Esophagus squamous epithelium (tissue), 5 donors: ENCODE measurements at regions not wholly inside any gene's neighbourhood (a gene's known extent, or its start where the extent isn't known, plus 50 kb on each side); places are given as distances from the start of the nearest gene placed in this dataset.

Experiments used
- DNase-seq: peaks from one replicate; lab custom pipeline; 2025; lab: John Stamatoyannopoulos, UW
- H3K27ac ChIP-seq, 4 donors: fragments of 200-600 bp; sonication (generic); one replicate each; pipeline ENCODE4 v1.5.1; 2016 to 2019; ENCODE audit warnings: mild to moderate bottlenecking in 1 of 4
- H3K27me3 ChIP-seq, 4 donors: fragments of 200-600 bp; sonication (generic); 1 replicate in 3 of 4; 2 replicates in 1 of 4; pipeline versions ENCODE4 v1.5.1 to v1.6.0; 2017 to 2021; ENCODE audit warnings: antibody characterized with exemption in 1 of 4
- H3K36me3 ChIP-seq, 3 donors: fragments of 200-600 bp; sonication (generic); one replicate each; pipeline ENCODE4 v1.5.1; 2016 to 2019
- H3K4me1 ChIP-seq, 3 donors: fragments of 200-600 bp; sonication (generic); one replicate each; pipeline ENCODE4 v1.5.1; 2017 to 2019
- H3K4me3 ChIP-seq, 4 donors: fragments of 200-600 bp; sonication (generic); 1 replicate in 3 of 4; 2 replicates in 1 of 4; pipeline ENCODE4 v1.5.1; 2016 to 2019; ENCODE audit warnings: mild to moderate bottlenecking in 2 of 4, moderate library complexity in 1 of 4
- H3K9me3 ChIP-seq, 3 donors: fragments of 200-600 bp; sonication (generic); one replicate each; pipeline ENCODE4 v1.5.1; 2016 to 2019
- CTCF ChIP-seq, 6 experiments: fragments of 450-650 bp in 4 of 6; fragments of 200-600 bp in 2 of 6; sonication (generic) in 2 of 6; IDR thresholded peaks; one replicate each; pipeline ENCODE4 v1.5.1; 2016 to 2019; ENCODE audit warnings: antibody characterized with exemption in 6 of 6, mild to moderate bottlenecking in 4 of 6, moderate library complexity in 4 of 6
- POLR2A ChIP-seq, 4 donors: fragments of 450-650 bp; IDR thresholded peaks; one replicate each; pipeline ENCODE4 v1.6.1; 2017; ENCODE audit warnings: antibody characterized with exemption in 4 of 4, mild to moderate bottlenecking in 4 of 4, moderate library complexity in 3 of 4
- WGBS, 2 donors: methylation state at CpG; one replicate each; pipeline ENCODE4 v1.1.5; 2018; 5-methylcytosine and 5-hydroxymethylcytosine counted together
- intact Hi-C: fragments of 100-400 bp; cut with DNase I; formaldehyde crosslinking; loops from one replicate; pipeline ENCODE4 v1.15.0; 2022
- donor health status: DM: yes; HTN: yes; CAD: no.

DNA sequence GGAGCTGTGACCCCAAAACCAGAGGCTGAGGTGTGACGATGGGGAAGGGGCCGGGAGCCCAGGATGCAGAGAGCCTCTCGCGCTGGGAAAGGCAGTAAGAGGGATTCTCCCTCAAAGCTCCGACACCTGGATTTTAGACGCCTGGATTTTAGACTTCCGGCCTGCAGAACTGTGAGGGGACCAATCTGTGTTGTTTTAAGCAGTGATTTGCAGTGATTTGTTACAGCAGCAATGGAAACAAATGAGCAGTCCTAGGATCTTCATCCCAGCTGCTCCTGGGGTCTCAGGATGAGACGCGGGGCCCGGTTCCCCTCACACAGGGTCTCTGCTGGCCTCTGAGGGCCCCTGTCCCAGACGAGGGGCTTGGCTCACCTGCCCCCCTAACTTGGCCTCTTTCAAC is 365.5 kb downstream of the THBS2 start:
- intact Hi-C loops = no loop called here
- peaks cover 0 to 24% (median 0%) of the 10 kb centered on the region in 4 donors for H3K27me3 ChIP-seq
- H3K4me3 ChIP-seq = no peak overlapping the region
- H3K36me3 ChIP-seq = no peaks in the 10 kb centered on the region
- no peak overlapping the region for H3K27ac ChIP-seq
- H3K9me3 ChIP-seq = no peaks in the 10 kb centered on the region
- 72 to 95% methylated on average over 6 to 9 of the region's 11 CpGs for WGBS, 2 donors
- DNase-seq = no peak
- TF ChIP-seq POLR2A (IDR thresholded peaks at IDR 0.05) (no peak), CTCF (IDR thresholded peaks at IDR 0.05) (no peak)
- H3K4me1 ChIP-seq = peaks cover 0 to 7% (median 3%) of the 10 kb centered on the region in 3 donors

- no peaks in the 10 kb centered on the region for H3K36me3 ChIP-seq
- peaks cover 0 to 7% (median 3%) of the 10 kb centered on the region in 3 donors for H3K4me1 ChIP-seq
- no peak for DNase-seq
- H3K9me3 ChIP-seq = no peaks in the 10 kb centered on the region
- TF ChIP-seq CTCF (IDR thresholded peaks at IDR 0.05) = no peak
- TF ChIP-seq POLR2A (IDR thresholded peaks at IDR 0.05) = no peak
- 78 to 82% methylated on average over 9 to 10 of the region's 10 CpGs for WGBS, 2 donors
- H3K27ac ChIP-seq = no peak overlapping the region
- peaks cover 0 to 29% (median 0%) of the 10 kb centered on the region in 4 donors for H3K27me3 ChIP-seq
- no peak overlapping the region for H3K4me3 ChIP-seq
- intact Hi-C loops = no loop called here
These were observed 366.0 kb downstream of the THBS2 start for GRCh38 chr6:168887621-168888020.

- H3K27ac ChIP-seq = no peak overlapping the region
- H3K9me3 ChIP-seq = no peaks in the 10 kb centered on the region
- peaks cover 0 to 7% (median 3%) of the 10 kb centered on the region in 3 donors for H3K4me1 ChIP-seq
- DNase-seq = no peak
- no peaks in the 10 kb centered on the region for H3K36me3 ChIP-seq
- intact Hi-C loops = no loop called here
- no peak overlapping the region for H3K4me3 ChIP-seq
- WGBS, 2 donors = 77 to 85% methylated on average over 11 to 12 of the region's 12 CpGs
- no peak for TF ChIP-seq POLR2A (IDR thresholded peaks at IDR 0.05)
- no peak for TF ChIP-seq CTCF (IDR thresholded peaks at IDR 0.05)
- peaks cover 0 to 35% (median 0%) of the 10 kb centered on the region in 4 donors for H3K27me3 ChIP-seq
These were observed 366.7 kb downstream of the THBS2 start for GRCh38 chr6:168886964-168887363.

DNA sequence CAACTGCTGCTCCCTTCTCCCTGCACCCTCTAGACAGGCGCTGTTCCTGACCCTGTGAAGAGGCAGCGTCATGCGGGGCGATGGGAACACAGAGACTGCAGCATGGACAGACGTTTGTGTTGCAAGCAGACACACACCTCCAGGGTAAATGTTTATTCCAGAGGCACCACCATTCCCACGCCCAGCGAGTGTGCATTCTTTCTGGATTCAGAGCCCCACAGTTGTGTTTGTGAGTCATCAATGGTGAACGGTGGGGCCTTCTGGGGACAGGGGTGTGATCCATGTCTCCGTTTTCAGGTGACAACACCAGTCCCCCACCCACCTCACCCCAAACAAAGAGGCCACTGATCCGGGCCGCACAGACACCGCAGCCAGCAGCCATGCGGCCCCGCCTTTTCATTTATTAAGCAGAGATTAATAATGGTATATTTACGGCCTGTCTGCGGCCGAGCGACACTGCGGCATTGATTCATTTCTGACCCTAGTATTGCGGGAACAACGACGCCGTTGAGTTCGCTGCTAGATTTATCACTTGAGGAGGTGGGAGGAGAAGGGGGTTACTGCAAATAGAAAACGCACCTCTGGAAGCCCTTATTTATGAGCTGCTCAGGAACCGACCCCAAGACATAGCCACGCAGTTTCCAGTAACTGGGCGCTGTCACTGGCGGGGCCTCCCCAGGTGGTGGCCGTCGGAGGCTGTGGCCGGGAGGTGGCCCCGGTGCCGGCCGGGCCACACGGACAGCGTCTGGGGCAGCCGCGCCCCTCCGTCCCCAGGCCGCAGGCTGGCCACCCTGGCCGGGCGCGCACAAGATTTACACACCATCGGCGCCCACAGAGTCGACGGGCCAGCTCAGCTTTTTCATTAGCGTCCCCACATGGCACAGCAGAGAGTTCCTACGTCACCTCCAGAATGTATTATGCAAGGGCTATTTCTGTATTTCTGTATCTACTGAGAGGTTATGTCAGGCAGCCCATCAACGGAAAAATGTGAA is 367.6 kb downstream of the THBS2 start:
- no peak for TF ChIP-seq CTCF (IDR thresholded peaks at IDR 0.05)
- TF ChIP-seq POLR2A (IDR thresholded peaks at IDR 0.05) = no peak
- no peak overlapping the region for H3K27ac ChIP-seq
- peaks cover 0 to 41% (median 0%) of the 10 kb centered on the region in 4 donors for H3K27me3 ChIP-seq
- no peaks in the 10 kb centered on the region for H3K36me3 ChIP-seq
- H3K4me3 ChIP-seq = no peak overlapping the region
- peaks cover 0 to 7% (median 3%) of the 10 kb centered on the region in 3 donors for H3K4me1 ChIP-seq
- 81% methylated on average over 25 to 26 of the region's 51 CpGs for WGBS, 2 donors
- intact Hi-C loops = no loop called here
- H3K9me3 ChIP-seq = no peaks in the 10 kb centered on the region
- no peak for DNase-seq

- Histone ChIP-seq H3K36me3 (no peaks in the 10 kb centered on the region), H3K9me3 (no peaks in the 10 kb centered on the region), H3K4me3 (no peak overlapping the region), H3K27ac (no peak overlapping the region), H3K27me3 (peaks cover 0 to 45% (median 0%) of the 10 kb centered on the region in 4 donors), H3K4me1 (peaks cover 0 to 7% (median 3%) of the 10 kb centered on the region in 3 donors)
- WGBS, 2 donors = 70 to 80% methylated on average over 5 to 8 of the region's 9 CpGs
- TF ChIP-seq POLR2A (IDR thresholded peaks at IDR 0.05) = no peak
- TF ChIP-seq CTCF (IDR thresholded peaks at IDR 0.05) = no peak
- DNase-seq = no peak
- intact Hi-C loops = no loop called here
These were observed 368.4 kb downstream of the THBS2 start for GRCh38 chr6:168885196-168885595.
